Stimulated activated naive CD8-positive, alpha-beta T cell treated with anti-CD3 and anti-CD28 coated beads, Interleukin-15, Interleukin-2, amounts not matched to agents 100 ng/mL and 50 ng/mL, for 24 hours (primary cell): ENCODE measurements at regions not wholly inside any gene's neighbourhood (a gene's known extent, or its start where the extent isn't known, plus 50 kb on each side); places are given as distances from the start of the nearest gene placed in this dataset.
"Not testable (repeated sequence)": the region's sequence is repeated elsewhere in the genome, so short reads cannot be mapped to it uniquely, and the experiment has no call there.

ENCODE experiments used
- H3K27ac Mint-ChIP-seq: one replicate; pipeline ENCODE4 v1.8.0; 2021; ENCODE audit warnings: mild to moderate bottlenecking, mixed read lengths
- H3K27me3 Mint-ChIP-seq: one replicate; pipeline ENCODE4 v1.8.0; 2021; ENCODE audit warnings: mixed read lengths
- H3K36me3 Mint-ChIP-seq: one replicate; pipeline ENCODE4 v1.8.0; 2021; ENCODE audit warnings: low read depth, mixed read lengths
- H3K4me1 Mint-ChIP-seq: one replicate; pipeline ENCODE4 v1.8.0; 2021; ENCODE audit warnings: low read depth, mixed read lengths
- H3K4me3 Mint-ChIP-seq: one replicate; pipeline ENCODE4 v1.8.0; 2021; ENCODE audit warnings: mild to moderate bottlenecking, mixed read lengths
- H3K9me3 Mint-ChIP-seq: one replicate; pipeline ENCODE4 v1.8.0; 2021; ENCODE audit warnings: mixed read lengths

DNA sequence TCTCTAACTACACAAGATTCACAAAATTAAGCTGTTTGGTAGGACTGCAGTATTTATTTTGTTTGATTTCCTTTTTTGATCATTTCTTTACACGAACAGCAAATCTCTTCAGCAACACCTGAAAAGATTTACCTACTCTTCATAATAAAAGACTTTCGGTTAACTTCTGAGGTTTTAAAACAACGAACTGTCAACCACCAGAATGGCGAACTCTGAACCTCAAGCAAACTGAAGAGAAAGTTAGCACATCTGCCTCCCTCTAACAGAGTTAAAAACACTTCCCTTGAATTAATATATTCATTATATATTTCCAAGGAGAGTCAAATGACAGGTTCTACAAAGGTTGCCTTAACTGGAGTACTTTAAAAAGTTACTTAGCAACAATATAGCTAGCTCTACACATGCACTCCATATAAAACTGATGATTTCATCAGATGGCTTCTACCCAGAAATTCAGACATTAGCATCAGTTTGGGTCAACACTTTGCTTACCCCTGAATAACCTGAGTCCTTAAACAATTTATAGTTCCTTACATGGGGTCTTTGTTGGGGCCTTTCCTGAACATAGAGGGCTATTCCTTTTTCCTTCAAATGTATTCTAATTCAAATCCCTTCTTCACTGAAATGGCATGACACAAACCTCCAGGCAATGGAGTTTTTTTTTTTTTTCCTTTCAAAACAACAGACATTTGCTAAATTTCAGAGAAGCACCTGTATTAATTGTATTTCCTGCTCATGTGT is 118.3 kb downstream of the SEM1 start:
- H3K27ac Mint-ChIP-seq, result no peak overlapping the region
- H3K4me3 Mint-ChIP-seq, result no peak overlapping the region
- H3K9me3 Mint-ChIP-seq, result peaks cover 1% of the 10 kb centered on the region
- peaks cover 9% of the 10 kb centered on the region for H3K27me3 Mint-ChIP-seq
- H3K36me3 Mint-ChIP-seq, result no peaks in the 10 kb centered on the region
- no peaks in the 10 kb centered on the region for H3K4me1 Mint-ChIP-seq

DNA sequence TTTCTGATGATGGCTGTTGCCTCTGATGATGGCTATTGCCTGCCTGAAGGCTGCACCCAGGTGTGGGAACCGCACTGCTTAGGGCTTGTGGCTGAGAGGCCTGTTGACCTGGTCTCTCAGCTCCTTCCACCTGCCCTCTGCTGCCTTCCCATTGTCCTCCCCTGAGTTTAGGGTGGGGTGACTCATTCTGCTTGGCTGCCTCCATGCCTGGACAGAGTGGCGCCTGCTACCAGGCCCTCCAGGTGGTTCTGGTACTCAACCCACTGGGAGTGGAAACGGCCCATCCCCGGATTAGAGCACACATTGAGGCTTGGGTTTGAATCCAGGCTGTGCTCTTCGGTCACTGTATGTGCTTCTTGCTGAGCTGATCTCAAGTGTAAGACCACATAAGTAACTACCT is 120.6 kb downstream of the SEM1 start:
- no peaks in the 10 kb centered on the region for H3K36me3 Mint-ChIP-seq
- peaks cover 6% of the 10 kb centered on the region for H3K9me3 Mint-ChIP-seq
- H3K27me3 Mint-ChIP-seq, result peaks cover 9% of the 10 kb centered on the region
- no peak overlapping the region for H3K4me3 Mint-ChIP-seq
- H3K4me1 Mint-ChIP-seq, result no peaks in the 10 kb centered on the region
- no peak overlapping the region for H3K27ac Mint-ChIP-seq

DNA sequence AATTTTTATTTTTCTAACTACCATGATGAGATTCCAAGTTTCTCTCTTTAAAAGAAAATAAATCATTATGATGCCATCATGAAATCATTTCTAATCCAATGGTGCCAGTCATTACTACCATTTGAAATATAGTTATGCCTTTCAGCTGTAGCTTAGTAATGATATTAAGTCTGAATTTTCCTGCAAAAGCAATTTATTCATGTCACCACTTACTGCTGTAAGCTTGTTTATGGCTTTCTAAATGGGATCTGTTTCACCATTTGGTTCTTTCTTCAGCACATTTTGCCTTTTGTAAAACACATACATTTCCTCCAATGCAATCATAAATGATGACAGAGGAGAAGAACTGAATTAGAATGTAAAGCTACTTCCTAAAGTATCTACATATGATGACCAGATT is 130.5 kb downstream of the SEM1 start:
- no peak overlapping the region for H3K4me3 Mint-ChIP-seq
- no peak overlapping the region for H3K27ac Mint-ChIP-seq
- H3K4me1 Mint-ChIP-seq, result no peaks in the 10 kb centered on the region
- peaks cover 4% of the 10 kb centered on the region for H3K9me3 Mint-ChIP-seq
- H3K27me3 Mint-ChIP-seq, result peaks cover 9% of the 10 kb centered on the region
- H3K36me3 Mint-ChIP-seq, result peaks cover 4% of the 10 kb centered on the region

DNA sequence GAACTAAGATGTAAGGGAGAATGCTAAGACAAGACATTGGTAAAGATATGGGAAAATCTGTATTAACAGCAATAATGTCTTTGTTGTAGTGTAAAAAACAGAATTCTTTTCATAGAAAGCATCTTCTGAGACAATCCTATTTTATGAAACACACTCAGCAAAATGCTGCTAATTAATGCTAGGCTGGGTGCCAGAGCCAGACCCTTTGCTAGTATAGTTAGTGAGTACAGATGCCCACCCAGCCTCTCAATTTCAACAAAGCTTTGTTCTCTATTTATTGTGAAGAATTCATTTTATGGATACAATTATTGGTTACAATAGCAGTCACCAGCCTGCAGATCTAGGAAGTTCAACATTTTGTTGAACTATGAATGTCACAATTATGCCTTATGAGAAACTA is 131.0 kb downstream of the SEM1 start:
- H3K27ac Mint-ChIP-seq, result no peak overlapping the region
- peaks cover 4% of the 10 kb centered on the region for H3K36me3 Mint-ChIP-seq
- H3K4me3 Mint-ChIP-seq, result no peak overlapping the region
- no peaks in the 10 kb centered on the region for H3K4me1 Mint-ChIP-seq
- H3K9me3 Mint-ChIP-seq, result peaks cover 4% of the 10 kb centered on the region
- peaks cover 10% of the 10 kb centered on the region for H3K27me3 Mint-ChIP-seq

GRCh38 chr7:96563409-96563808 is 146.2 kb downstream of the SEM1 start:
- no peaks in the 10 kb centered on the region for H3K27me3 Mint-ChIP-seq
- peaks cover 2% of the 10 kb centered on the region for H3K9me3 Mint-ChIP-seq
- H3K27ac Mint-ChIP-seq, result no peak overlapping the region
- H3K4me1 Mint-ChIP-seq, result no peaks in the 10 kb centered on the region
- H3K36me3 Mint-ChIP-seq, result no peaks in the 10 kb centered on the region
- H3K4me3 Mint-ChIP-seq, result no peak overlapping the region

DNA sequence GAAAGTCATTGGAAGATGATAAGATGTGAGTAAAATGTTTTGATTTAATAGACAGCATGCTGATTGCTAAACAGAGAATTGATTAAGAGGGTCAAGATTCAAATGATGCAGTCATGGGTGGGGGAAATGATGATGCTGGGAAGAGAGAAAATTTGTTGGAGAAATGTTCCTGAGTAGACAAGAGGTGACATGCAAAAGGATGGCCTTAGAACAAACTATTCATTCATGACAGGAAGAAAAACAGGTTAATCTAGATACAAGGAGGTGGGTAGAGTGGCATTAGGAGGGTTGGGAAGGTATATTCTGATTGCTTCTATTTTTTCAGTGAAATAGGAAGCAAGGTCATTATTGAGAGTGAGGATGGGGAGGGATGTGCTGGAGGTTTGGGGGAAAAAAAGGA is 146.7 kb downstream of the SEM1 start:
- no peaks in the 10 kb centered on the region for H3K36me3 Mint-ChIP-seq
- H3K4me3 Mint-ChIP-seq, result no peak overlapping the region
- no peaks in the 10 kb centered on the region for H3K4me1 Mint-ChIP-seq
- peaks cover 5% of the 10 kb centered on the region for H3K9me3 Mint-ChIP-seq
- no peak overlapping the region for H3K27ac Mint-ChIP-seq
- no peaks in the 10 kb centered on the region for H3K27me3 Mint-ChIP-seq

- Mint-ChIP-seq H3K4me1 (no peaks in the 10 kb centered on the region), H3K4me3 (no peak overlapping the region), H3K9me3 (peaks cover 5% of the 10 kb centered on the region), H3K36me3 (no peaks in the 10 kb centered on the region), H3K27me3 (no peaks in the 10 kb centered on the region), H3K27ac (no peak overlapping the region)
Measured at GRCh38 chr7:96562458-96562857, 147.2 kb downstream of the SEM1 start.

- Mint-ChIP-seq H3K27me3 (no peaks in the 10 kb centered on the region), H3K4me3 (no peak overlapping the region), H3K27ac (no peak overlapping the region), H3K9me3 (peaks cover 5% of the 10 kb centered on the region), H3K4me1 (no peaks in the 10 kb centered on the region), H3K36me3 (no peaks in the 10 kb centered on the region)
Measured at GRCh38 chr7:96561892-96562291, 147.8 kb downstream of the SEM1 start.

GRCh38 chr7:96558530-96558929 is 151.1 kb downstream of the SEM1 start:
- no peak overlapping the region for H3K27ac Mint-ChIP-seq
- peaks cover 5% of the 10 kb centered on the region for H3K9me3 Mint-ChIP-seq
- no peak overlapping the region for H3K4me3 Mint-ChIP-seq
- no peaks in the 10 kb centered on the region for H3K4me1 Mint-ChIP-seq
- H3K36me3 Mint-ChIP-seq, result no peaks in the 10 kb centered on the region
- H3K27me3 Mint-ChIP-seq, result no peaks in the 10 kb centered on the region

- Mint-ChIP-seq H3K4me1 (no peaks in the 10 kb centered on the region), H3K27ac (no peak overlapping the region), H3K36me3 (no peaks in the 10 kb centered on the region), H3K4me3 (no peak overlapping the region), H3K9me3 (peaks cover 5% of the 10 kb centered on the region), H3K27me3 (no peaks in the 10 kb centered on the region)
Measured at GRCh38 chr7:96558093-96558492, 151.6 kb downstream of the SEM1 start.

- not testable (repeated sequence) for H3K27ac Mint-ChIP-seq, H3K4me1 Mint-ChIP-seq, H3K9me3 Mint-ChIP-seq, H3K4me3 Mint-ChIP-seq, H3K36me3 Mint-ChIP-seq, H3K27me3 Mint-ChIP-seq
Measured at GRCh38 chr7:96557598-96557997, 152.0 kb downstream of the SEM1 start.

GRCh38 chr7:96548664-96549063 is 161.0 kb downstream of the SEM1 start:
- H3K27me3 Mint-ChIP-seq, result peaks cover 10% of the 10 kb centered on the region
- H3K36me3 Mint-ChIP-seq, result no peaks in the 10 kb centered on the region
- H3K27ac Mint-ChIP-seq, result no peak overlapping the region
- H3K9me3 Mint-ChIP-seq, result peaks cover 4% of the 10 kb centered on the region
- no peaks in the 10 kb centered on the region for H3K4me1 Mint-ChIP-seq
- H3K4me3 Mint-ChIP-seq, result no peak overlapping the region

DNA sequence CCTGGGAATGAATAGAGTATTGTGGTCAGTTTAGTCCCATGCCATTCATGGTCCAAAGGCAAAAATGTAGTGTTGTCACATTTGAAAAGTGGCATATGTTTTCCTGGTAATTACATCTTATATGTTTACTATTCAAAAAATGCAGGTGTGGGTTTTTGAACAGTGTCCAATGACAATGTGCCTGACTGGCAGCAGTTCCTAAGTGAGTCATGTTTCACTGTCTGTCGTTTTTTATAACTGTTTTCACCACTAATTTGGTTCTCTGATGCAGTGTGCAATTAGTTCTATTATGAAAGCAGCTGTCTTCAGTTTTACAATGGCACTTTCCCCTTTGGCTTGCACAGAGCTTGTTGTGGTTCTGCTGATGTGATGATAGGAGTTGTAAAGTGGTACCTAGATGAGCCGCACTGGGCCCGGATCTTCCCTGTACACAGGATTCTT is 162.3 kb downstream of the SEM1 start:
- Mint-ChIP-seq H3K9me3 (peaks cover 4% of the 10 kb centered on the region), H3K36me3 (no peaks in the 10 kb centered on the region), H3K4me3 (no peak overlapping the region), H3K27ac (no peak overlapping the region), H3K27me3 (peaks cover 10% of the 10 kb centered on the region), H3K4me1 (no peaks in the 10 kb centered on the region)

DNA sequence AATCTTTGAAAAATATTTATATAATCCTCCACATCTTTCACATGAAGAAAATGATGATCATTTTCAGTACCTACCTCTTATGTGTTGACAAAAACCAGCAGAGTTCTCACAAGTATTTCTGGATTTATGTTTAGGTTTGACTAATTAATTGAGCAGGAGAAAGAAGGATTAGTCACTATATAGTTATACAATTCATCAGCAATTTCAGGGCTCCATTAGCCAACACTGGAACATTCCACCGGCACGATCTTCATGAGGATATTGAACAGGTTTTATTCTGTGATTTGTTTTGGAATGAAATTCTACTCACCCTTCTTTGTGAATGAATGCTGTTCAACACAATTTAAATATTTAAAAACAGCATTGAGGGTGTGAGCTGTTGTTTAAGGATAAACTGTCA is 163.2 kb downstream of the SEM1 start:
- peaks cover 4% of the 10 kb centered on the region for H3K9me3 Mint-ChIP-seq
- no peaks in the 10 kb centered on the region for H3K4me1 Mint-ChIP-seq
- H3K27ac Mint-ChIP-seq, result no peak overlapping the region
- no peak overlapping the region for H3K4me3 Mint-ChIP-seq
- no peaks in the 10 kb centered on the region for H3K36me3 Mint-ChIP-seq
- H3K27me3 Mint-ChIP-seq, result peaks cover 10% of the 10 kb centered on the region

GRCh38 chr7:96539471-96539870 is 170.2 kb downstream of the SEM1 start:
- Mint-ChIP-seq H3K9me3 (no peaks in the 10 kb centered on the region), H3K27me3 (peaks cover 5% of the 10 kb centered on the region), H3K4me1 (no peaks in the 10 kb centered on the region), H3K36me3 (no peaks in the 10 kb centered on the region), H3K4me3 (no peak overlapping the region), H3K27ac (no peak overlapping the region)

DNA sequence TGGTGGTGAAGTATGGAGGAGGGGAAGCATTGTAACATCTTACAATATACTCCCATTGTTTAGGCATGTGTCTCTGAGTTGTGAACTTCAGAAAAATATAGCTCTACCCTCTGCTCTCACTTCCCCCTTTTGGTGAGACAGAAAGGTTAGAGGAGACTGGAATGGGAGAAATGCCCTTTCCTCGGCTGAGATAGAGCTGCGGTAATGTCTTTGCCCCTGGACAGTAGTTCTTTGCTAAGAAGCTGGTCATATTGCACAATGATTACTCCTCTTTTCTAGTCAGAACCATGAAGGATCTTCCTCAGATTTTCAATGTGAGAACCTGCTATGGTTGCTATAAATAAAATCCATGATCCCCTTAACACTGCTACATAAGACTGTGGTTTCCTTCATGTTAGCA is 171.0 kb downstream of the SEM1 start:
- Mint-ChIP-seq H3K27ac (no peak overlapping the region), H3K4me1 (no peaks in the 10 kb centered on the region), H3K9me3 (no peaks in the 10 kb centered on the region), H3K36me3 (no peaks in the 10 kb centered on the region), H3K4me3 (no peak overlapping the region), H3K27me3 (peaks cover 5% of the 10 kb centered on the region)
